ENCODE measurements at regions not wholly inside any gene's neighbourhood (a gene's known extent, or its start where the extent isn't known, plus 50 kb on each side); places are given as distances from the start of the nearest gene placed in this dataset.
"Not testable (repeated sequence)": the region's sequence is repeated elsewhere in the genome, so short reads cannot be mapped to it uniquely, and the experiment has no call there.

DNA sequence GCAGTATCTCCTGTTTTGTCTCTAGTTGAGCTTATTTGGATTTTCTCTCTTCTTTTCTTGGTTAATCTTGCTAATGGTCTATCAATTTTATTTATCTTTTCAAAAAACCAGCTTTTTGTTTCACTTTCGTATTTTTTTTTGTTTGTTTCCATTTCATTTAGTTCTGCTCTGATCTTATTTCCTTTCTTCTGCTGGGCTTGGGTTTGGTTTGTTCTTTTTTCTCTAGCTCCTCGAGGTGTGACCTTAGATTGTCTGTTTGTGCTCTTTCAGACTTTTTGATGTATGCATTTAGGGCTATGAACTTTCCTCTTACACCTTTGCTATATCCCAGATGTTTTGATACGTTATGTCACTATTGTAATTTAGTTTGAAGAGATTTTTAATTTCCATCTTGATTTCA lies 353.3 kb downstream of the SV2B start:
- not testable (repeated sequence) for H3K9ac ChIP-seq (ENCODE audit: low read depth, low read length); H3K9me3 ChIP-seq (replicated peaks; ENCODE audit: low read length); H3K4me2 ChIP-seq (ENCODE audit: low read length); H3K4me3 ChIP-seq (ENCODE audit: low read length); H3K27me3 ChIP-seq (ENCODE audit: control insufficient read depth, insufficient read depth, low read length); H3K36me3 ChIP-seq (ENCODE audit: insufficient read depth, low read length)
- peaks cover 11% of the 10 kb centered on the region for H3K4me1 ChIP-seq (ENCODE audit: control insufficient read depth, insufficient read depth, low read length)

- H3K4me3 ChIP-seq (ENCODE audit: low read length): no peak overlapping the region
- H3K27me3 ChIP-seq (ENCODE audit: control insufficient read depth, insufficient read depth, low read length): no peaks in the 10 kb centered on the region
- H3K4me1 ChIP-seq (ENCODE audit: control insufficient read depth, insufficient read depth, low read length): peaks cover 11% of the 10 kb centered on the region
- H3K4me2 ChIP-seq (ENCODE audit: low read length): no peak overlapping the region
- H3K9ac ChIP-seq (ENCODE audit: low read depth, low read length): no peak overlapping the region
- H3K36me3 ChIP-seq (ENCODE audit: insufficient read depth, low read length): no peaks in the 10 kb centered on the region
- H3K9me3 ChIP-seq (replicated peaks; ENCODE audit: low read length): no peaks in the 10 kb centered on the region
Observed at GRCh38 chr15:91456251-91456718, 356.2 kb downstream of the SV2B start.

DNA sequence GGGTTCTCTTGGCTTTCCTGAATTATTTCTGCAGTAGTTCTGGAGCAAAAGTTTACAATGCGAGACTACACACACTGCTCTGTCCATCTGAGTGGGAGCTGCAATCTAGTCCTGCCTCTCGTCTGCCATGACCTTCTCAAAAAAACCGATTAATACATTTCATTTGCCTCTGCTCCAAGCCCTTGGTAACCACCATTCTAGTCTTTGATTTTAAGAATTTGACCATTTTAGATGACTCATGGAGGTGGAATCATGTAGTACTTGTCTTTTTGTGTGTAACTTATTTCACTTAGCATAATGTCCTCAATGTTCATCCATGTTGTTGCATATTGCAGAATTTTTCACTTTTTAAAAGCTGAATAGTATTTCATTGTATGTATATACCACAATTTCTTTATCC lies 356.9 kb downstream of the SV2B start:
- Histone ChIP-seq H3K9me3 (replicated peaks; ENCODE audit: low read length) (no peaks in the 10 kb centered on the region), H3K27me3 (ENCODE audit: control insufficient read depth, insufficient read depth, low read length) (no peaks in the 10 kb centered on the region), H3K4me2 (ENCODE audit: low read length) (no peak overlapping the region), H3K9ac (ENCODE audit: low read depth, low read length) (no peak overlapping the region), H3K36me3 (ENCODE audit: insufficient read depth, low read length) (no peaks in the 10 kb centered on the region), H3K4me3 (ENCODE audit: low read length) (no peak overlapping the region), H3K4me1 (ENCODE audit: control insufficient read depth, insufficient read depth, low read length) (peaks cover 11% of the 10 kb centered on the region)

GRCh38 chr15:91461377-91461776 lies 361.3 kb downstream of the SV2B start:
- no peaks in the 10 kb centered on the region for H3K36me3 ChIP-seq (ENCODE audit: insufficient read depth, low read length)

DNA sequence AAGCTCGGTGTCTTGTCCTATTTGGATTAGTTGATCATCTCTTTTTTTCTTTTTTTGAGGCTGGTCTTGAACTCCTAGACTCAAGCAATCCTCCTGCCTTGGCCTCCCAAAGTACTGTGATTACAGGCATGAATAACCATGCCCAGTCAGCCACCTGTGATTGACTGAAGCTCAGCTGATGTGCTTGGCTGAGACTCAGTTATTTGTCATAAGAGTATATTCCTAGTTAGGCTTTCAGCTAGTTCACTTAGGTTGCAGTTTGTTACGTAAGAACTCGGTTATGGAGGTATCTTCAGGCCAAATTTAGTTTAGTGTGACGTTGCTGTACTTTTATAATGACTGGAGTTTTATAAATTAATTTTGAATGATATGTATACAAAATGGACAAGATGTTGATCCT lies 365.0 kb downstream of the SV2B start:
- Histone ChIP-seq H3K36me3 (ENCODE audit: insufficient read depth, low read length) (no peaks in the 10 kb centered on the region), H3K4me2 (ENCODE audit: low read length) (no peak overlapping the region), H3K9ac (ENCODE audit: low read depth, low read length) (no peak overlapping the region), H3K27me3 (ENCODE audit: control insufficient read depth, insufficient read depth, low read length) (no peaks in the 10 kb centered on the region), H3K9me3 (replicated peaks; ENCODE audit: low read length) (no peaks in the 10 kb centered on the region), H3K4me3 (ENCODE audit: low read length) (no peak overlapping the region), H3K4me1 (ENCODE audit: control insufficient read depth, insufficient read depth, low read length) (no peaks in the 10 kb centered on the region)

More at GRCh38 chr15:91461377-91461776, 361.3 kb downstream of the SV2B start:
- H3K9ac ChIP-seq (ENCODE audit: low read depth, low read length): no peak overlapping the region
- peaks cover 5% of the 10 kb centered on the region for H3K4me1 ChIP-seq (ENCODE audit: control insufficient read depth, insufficient read depth, low read length)
- H3K4me2 ChIP-seq (ENCODE audit: low read length): no peak overlapping the region
- no peaks in the 10 kb centered on the region for H3K9me3 ChIP-seq (replicated peaks; ENCODE audit: low read length)
- H3K4me3 ChIP-seq (ENCODE audit: low read length): no peak overlapping the region
- no peaks in the 10 kb centered on the region for H3K27me3 ChIP-seq (ENCODE audit: control insufficient read depth, insufficient read depth, low read length)

- Histone ChIP-seq H3K4me3 (ENCODE audit: low read length) (no peak overlapping the region), H3K9ac (ENCODE audit: low read depth, low read length) (no peak overlapping the region), H3K4me2 (ENCODE audit: low read length) (no peak overlapping the region), H3K36me3 (ENCODE audit: insufficient read depth, low read length) (no peaks in the 10 kb centered on the region), H3K9me3 (replicated peaks; ENCODE audit: low read length) (no peaks in the 10 kb centered on the region), H3K4me1 (ENCODE audit: control insufficient read depth, insufficient read depth, low read length) (no peaks in the 10 kb centered on the region), H3K27me3 (ENCODE audit: control insufficient read depth, insufficient read depth, low read length) (no peaks in the 10 kb centered on the region)
Observed at GRCh38 chr15:91465696-91466095, 365.6 kb downstream of the SV2B start.

DNA sequence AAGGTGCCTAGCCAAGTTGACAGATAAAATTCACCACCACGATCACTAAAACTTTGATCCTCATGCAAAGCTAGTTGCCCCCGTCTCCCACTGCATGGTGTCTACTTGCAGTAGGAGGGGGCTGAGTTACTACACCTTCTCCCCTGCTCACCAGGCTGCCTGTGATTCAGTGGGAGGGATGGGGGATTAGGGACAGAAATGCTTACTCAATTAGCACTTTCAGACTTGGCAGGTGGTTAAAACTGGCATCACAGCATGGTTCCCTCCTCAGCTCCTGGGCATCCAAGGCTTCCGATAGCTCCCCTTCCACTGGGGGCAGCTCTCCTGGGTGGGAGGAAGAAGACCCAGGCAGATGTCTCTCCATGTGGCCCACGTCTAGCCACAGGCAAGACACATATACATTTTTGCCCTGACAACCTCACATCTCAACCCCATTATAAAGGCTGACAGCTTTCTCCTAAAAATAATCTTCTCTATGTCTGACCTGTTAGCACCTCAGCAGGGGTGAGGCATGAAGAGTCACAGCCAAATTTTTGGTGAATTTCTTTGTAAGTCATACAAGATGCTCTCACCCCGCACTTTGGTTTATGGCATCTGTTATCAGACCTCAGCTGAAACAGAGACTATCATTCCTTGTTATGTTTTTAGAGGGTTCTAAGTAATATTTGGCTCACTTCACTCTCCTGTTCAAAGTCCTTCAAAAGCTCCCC lies 369.0 kb downstream of the SV2B start:
- Histone ChIP-seq H3K27me3 (ENCODE audit: control insufficient read depth, insufficient read depth, low read length) (no peaks in the 10 kb centered on the region), H3K9ac (ENCODE audit: low read depth, low read length) (no peak overlapping the region), H3K36me3 (ENCODE audit: insufficient read depth, low read length) (no peaks in the 10 kb centered on the region), H3K4me3 (ENCODE audit: low read length) (no peak overlapping the region), H3K4me2 (ENCODE audit: low read length) (no peak overlapping the region), H3K9me3 (replicated peaks; ENCODE audit: low read length) (no peaks in the 10 kb centered on the region), H3K4me1 (ENCODE audit: control insufficient read depth, insufficient read depth, low read length) (peaks cover 6% of the 10 kb centered on the region)

GRCh38 chr15:91469632-91470567 lies 369.8 kb downstream of the SV2B start:
- H3K9ac ChIP-seq (ENCODE audit: low read depth, low read length): no peak overlapping the region
- no peaks in the 10 kb centered on the region for H3K9me3 ChIP-seq (replicated peaks; ENCODE audit: low read length)
- H3K27me3 ChIP-seq (ENCODE audit: control insufficient read depth, insufficient read depth, low read length): no peaks in the 10 kb centered on the region
- H3K4me2 ChIP-seq (ENCODE audit: low read length): no peak overlapping the region
- no peak overlapping the region for H3K4me3 ChIP-seq (ENCODE audit: low read length)
- H3K4me1 ChIP-seq (ENCODE audit: control insufficient read depth, insufficient read depth, low read length): peaks cover 6% of the 10 kb centered on the region
- H3K36me3 ChIP-seq (ENCODE audit: insufficient read depth, low read length): no peaks in the 10 kb centered on the region

- H3K4me1 ChIP-seq (ENCODE audit: control insufficient read depth, insufficient read depth, low read length): peaks cover 6% of the 10 kb centered on the region
- H3K9me3 ChIP-seq (replicated peaks; ENCODE audit: low read length): no peaks in the 10 kb centered on the region
- H3K27me3 ChIP-seq (ENCODE audit: control insufficient read depth, insufficient read depth, low read length): no peaks in the 10 kb centered on the region
- no peak overlapping the region for H3K4me3 ChIP-seq (ENCODE audit: low read length)
- no peak overlapping the region for H3K4me2 ChIP-seq (ENCODE audit: low read length)
- H3K36me3 ChIP-seq (ENCODE audit: insufficient read depth, low read length): no peaks in the 10 kb centered on the region
- H3K9ac ChIP-seq (ENCODE audit: low read depth, low read length): no peak overlapping the region
Observed at GRCh38 chr15:91471468-91471867, 371.4 kb downstream of the SV2B start.

- Histone ChIP-seq H3K4me2 (ENCODE audit: low read length) (no peak overlapping the region), H3K4me1 (ENCODE audit: control insufficient read depth, insufficient read depth, low read length) (peaks cover 6% of the 10 kb centered on the region), H3K27me3 (ENCODE audit: control insufficient read depth, insufficient read depth, low read length) (no peaks in the 10 kb centered on the region), H3K4me3 (ENCODE audit: low read length) (no peak overlapping the region), H3K36me3 (ENCODE audit: insufficient read depth, low read length) (no peaks in the 10 kb centered on the region), H3K9ac (ENCODE audit: low read depth, low read length) (no peak overlapping the region), H3K9me3 (replicated peaks; ENCODE audit: low read length) (no peaks in the 10 kb centered on the region)
Observed at GRCh38 chr15:91472316-91472756, 372.3 kb downstream of the SV2B start.

DNA sequence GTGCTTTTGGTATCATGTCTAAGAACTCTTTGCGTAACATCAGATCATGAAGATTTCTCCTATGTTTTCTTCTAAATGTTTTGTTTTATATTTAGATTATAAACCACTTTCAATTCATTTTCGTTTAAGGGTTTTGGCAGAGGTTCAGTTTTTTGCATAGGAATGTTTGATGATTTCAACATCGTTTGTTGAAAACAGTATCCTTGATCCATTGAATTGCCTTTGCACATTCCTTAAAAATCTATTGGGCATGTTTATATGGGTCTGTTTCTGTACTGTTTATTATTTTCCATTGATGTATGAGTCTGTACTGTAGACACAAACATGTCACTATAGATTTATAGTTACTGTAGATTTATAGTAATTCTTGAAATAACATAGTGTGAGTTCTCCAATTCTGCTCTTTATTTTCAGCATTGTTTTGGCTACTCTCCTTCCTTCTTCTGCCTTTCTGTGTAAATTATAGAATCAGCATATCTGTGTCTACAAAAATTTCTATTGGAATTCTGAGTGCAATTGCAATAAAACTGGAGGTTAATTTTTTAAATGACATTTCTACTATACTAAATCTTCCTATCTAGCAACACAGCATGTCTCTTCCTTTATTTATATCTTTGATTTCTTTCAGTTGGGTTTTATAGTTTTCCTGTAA lies 374.0 kb downstream of the SV2B start:
- Histone ChIP-seq H3K4me2 (ENCODE audit: low read length) (no peak overlapping the region), H3K9me3 (replicated peaks; ENCODE audit: low read length) (no peaks in the 10 kb centered on the region), H3K4me3 (ENCODE audit: low read length) (no peak overlapping the region), H3K36me3 (ENCODE audit: insufficient read depth, low read length) (no peaks in the 10 kb centered on the region), H3K4me1 (ENCODE audit: control insufficient read depth, insufficient read depth, low read length) (peaks cover 6% of the 10 kb centered on the region), H3K9ac (ENCODE audit: low read depth, low read length) (no peak overlapping the region), H3K27me3 (ENCODE audit: control insufficient read depth, insufficient read depth, low read length) (no peaks in the 10 kb centered on the region)

Measured in skeletal muscle satellite cell (primary cell).